ENCODE measurements at regions not wholly inside any gene's neighbourhood (a gene's known extent, or its start where the extent isn't known, plus 50 kb on each side); places are given as distances from the start of the nearest gene placed in this dataset.

DNA sequence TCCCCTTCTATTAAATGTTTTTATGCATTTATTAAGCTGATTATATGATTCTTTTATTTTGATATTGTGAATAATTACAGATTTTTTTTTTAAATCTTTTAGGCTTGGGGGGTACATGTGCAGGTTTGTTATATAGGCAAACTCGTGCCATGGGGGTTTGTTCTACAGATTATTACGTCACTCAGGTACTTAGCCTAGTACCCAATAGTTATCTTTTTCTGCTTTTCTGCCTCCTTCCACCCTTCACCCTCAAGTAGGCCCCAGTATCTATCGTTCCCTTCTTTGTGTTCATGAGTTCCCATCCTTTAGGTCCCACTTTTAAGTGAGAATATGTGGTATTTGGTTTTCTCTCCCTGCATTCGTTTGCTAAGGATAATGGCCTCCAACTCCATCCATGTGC, 92.2 kb upstream of the CWC22 start:
- Histone ChIP-seq H3K79me2 (replicated peaks; ENCODE audit: insufficient read depth, low read length) (no peaks in the 10 kb centered on the region), H4K20me1 (ENCODE audit: insufficient read depth) (no peaks in the 10 kb centered on the region), H3K27ac (ENCODE audit: low read length) (no peak overlapping the region), H3K9ac (ENCODE audit: low read length) (no peak overlapping the region), H3K4me2 (ENCODE audit: low read length) (no peak overlapping the region), H3K27me3 (ENCODE audit: insufficient read depth, low read depth, low read length) (no peaks in the 10 kb centered on the region), H3K4me3 (ENCODE audit: low read length) (no peak overlapping the region), H2AFZ (ENCODE audit: low read depth, low read length) (no peak overlapping the region), H3K36me3 (ENCODE audit: insufficient read depth, low read length) (no peaks in the 10 kb centered on the region), H3K9me3 (ENCODE audit: low read length) (no peaks in the 10 kb centered on the region), H3F3A (ENCODE audit: insufficient read depth, low read length, poor library complexity, severe bottlenecking) (no peaks in the 10 kb centered on the region), H3K9me2 (ENCODE audit: insufficient read depth, low read length) (no peaks in the 10 kb centered on the region)
- TF ChIP-seq RAD21 (conservative IDR thresholded peaks at IDR 0.05) (no peak), EZH2 (IDR thresholded peaks at IDR 0.05; ENCODE audit: borderline replicate concordance, insufficient read depth, low read length, poor library complexity, severe bottlenecking) (no peak), CTCF (IDR thresholded peaks at IDR 0.05; ENCODE audit: poor library complexity, severe bottlenecking) (no peak), SMC3 (conservative IDR thresholded peaks at IDR 0.05; ENCODE audit: poor library complexity) (no peak), EP300 (conservative IDR thresholded peaks at IDR 0.05; ENCODE audit: poor library complexity, severe bottlenecking) (no peak), MXI1 (conservative IDR thresholded peaks at IDR 0.05; ENCODE audit: poor library complexity, severe bottlenecking) (no peak), TAF1 (IDR thresholded peaks at IDR 0.05; ENCODE audit: low read depth) (no peak), POLR2AphosphoS5 (IDR thresholded peaks at IDR 0.05) (no peak)
- TF ChIP-seq, protein P1, sequence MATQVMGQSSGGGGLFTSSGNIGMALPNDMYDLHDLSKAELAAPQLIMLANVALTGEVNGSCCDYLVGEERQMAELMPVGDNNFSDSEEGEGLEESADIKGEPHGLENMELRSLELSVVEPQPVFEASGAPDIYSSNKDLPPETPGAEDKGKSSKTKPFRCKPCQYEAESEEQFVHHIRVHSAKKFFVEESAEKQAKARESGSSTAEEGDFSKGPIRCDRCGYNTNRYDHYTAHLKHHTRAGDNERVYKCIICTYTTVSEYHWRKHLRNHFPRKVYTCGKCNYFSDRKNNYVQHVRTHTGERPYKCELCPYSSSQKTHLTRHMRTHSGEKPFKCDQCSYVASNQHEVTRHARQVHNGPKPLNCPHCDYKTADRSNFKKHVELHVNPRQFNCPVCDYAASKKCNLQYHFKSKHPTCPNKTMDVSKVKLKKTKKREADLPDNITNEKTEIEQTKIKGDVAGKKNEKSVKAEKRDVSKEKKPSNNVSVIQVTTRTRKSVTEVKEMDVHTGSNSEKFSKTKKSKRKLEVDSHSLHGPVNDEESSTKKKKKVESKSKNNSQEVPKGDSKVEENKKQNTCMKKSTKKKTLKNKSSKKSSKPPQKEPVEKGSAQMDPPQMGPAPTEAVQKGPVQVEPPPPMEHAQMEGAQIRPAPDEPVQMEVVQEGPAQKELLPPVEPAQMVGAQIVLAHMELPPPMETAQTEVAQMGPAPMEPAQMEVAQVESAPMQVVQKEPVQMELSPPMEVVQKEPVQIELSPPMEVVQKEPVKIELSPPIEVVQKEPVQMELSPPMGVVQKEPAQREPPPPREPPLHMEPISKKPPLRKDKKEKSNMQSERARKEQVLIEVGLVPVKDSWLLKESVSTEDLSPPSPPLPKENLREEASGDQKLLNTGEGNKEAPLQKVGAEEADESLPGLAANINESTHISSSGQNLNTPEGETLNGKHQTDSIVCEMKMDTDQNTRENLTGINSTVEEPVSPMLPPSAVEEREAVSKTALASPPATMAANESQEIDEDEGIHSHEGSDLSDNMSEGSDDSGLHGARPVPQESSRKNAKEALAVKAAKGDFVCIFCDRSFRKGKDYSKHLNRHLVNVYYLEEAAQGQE (IDR thresholded peaks at IDR 0.05; ENCODE audit: borderline replicate concordance), result no peak

- Histone ChIP-seq H3K4me3 (ENCODE audit: low read length) (no peak overlapping the region), H3K9me2 (ENCODE audit: insufficient read depth, low read length) (no peaks in the 10 kb centered on the region), H3F3A (ENCODE audit: insufficient read depth, low read length, poor library complexity, severe bottlenecking) (no peaks in the 10 kb centered on the region), H3K9me3 (ENCODE audit: low read length) (no peaks in the 10 kb centered on the region), H3K27ac (ENCODE audit: low read length) (no peak overlapping the region), H3K9ac (ENCODE audit: low read length) (no peak overlapping the region), H3K4me2 (ENCODE audit: low read length) (no peak overlapping the region), H4K20me1 (ENCODE audit: insufficient read depth) (no peaks in the 10 kb centered on the region), H3K79me2 (replicated peaks; ENCODE audit: insufficient read depth, low read length) (no peaks in the 10 kb centered on the region), H2AFZ (ENCODE audit: low read depth, low read length) (no peak overlapping the region), H3K27me3 (ENCODE audit: insufficient read depth, low read depth, low read length) (no peaks in the 10 kb centered on the region), H3K36me3 (ENCODE audit: insufficient read depth, low read length) (no peaks in the 10 kb centered on the region)
- no peak for TF ChIP-seq POLR2AphosphoS5 (IDR thresholded peaks at IDR 0.05)
- TF ChIP-seq SMC3 (conservative IDR thresholded peaks at IDR 0.05; ENCODE audit: poor library complexity), result no peak
- no peak for TF ChIP-seq CTCF (IDR thresholded peaks at IDR 0.05; ENCODE audit: poor library complexity, severe bottlenecking)
- TF ChIP-seq, protein P1 (IDR thresholded peaks at IDR 0.05; ENCODE audit: borderline replicate concordance), result no peak
- TF ChIP-seq MXI1 (conservative IDR thresholded peaks at IDR 0.05; ENCODE audit: poor library complexity, severe bottlenecking), result no peak
- no peak for TF ChIP-seq EP300 (conservative IDR thresholded peaks at IDR 0.05; ENCODE audit: poor library complexity, severe bottlenecking)
- TF ChIP-seq TAF1 (IDR thresholded peaks at IDR 0.05; ENCODE audit: low read depth), result no peak
- TF ChIP-seq RAD21 (conservative IDR thresholded peaks at IDR 0.05), result no peak
- no peak for TF ChIP-seq EZH2 (IDR thresholded peaks at IDR 0.05; ENCODE audit: borderline replicate concordance, insufficient read depth, low read length, poor library complexity, severe bottlenecking)
Observed at GRCh38 chr2:180085144-180085543, 78.0 kb upstream of the CWC22 start.

All from neural cell (in vitro differentiated cells).